DOHH2 (cell line): ENCODE measurements at regions not wholly inside any gene's neighbourhood (a gene's known extent, or its start where the extent isn't known, plus 50 kb on each side); places are given as distances from the start of the nearest gene placed in this dataset.

ENCODE experiments used
- CTCF ChIP-seq: fragments of 200-600 bp; sonication (generic); IDR thresholded peaks from one replicate; pipeline ENCODE4 v1.5.1; 2014; ENCODE audit warnings: antibody characterized with exemption, mild to moderate bottlenecking, low read depth, low read length; ENCODE audit not compliant: poor library complexity, severe bottlenecking
- EZH2phosphoT487 ChIP-seq: fragments of 200-600 bp; sonication (generic); IDR thresholded peaks from 2 replicates; pipeline ENCODE4 v1.6.1; 2017; ENCODE audit warnings: borderline replicate concordance, mild to moderate bottlenecking, antibody characterized with exemption, low read length, moderate library complexity, mixed read lengths

DNA sequence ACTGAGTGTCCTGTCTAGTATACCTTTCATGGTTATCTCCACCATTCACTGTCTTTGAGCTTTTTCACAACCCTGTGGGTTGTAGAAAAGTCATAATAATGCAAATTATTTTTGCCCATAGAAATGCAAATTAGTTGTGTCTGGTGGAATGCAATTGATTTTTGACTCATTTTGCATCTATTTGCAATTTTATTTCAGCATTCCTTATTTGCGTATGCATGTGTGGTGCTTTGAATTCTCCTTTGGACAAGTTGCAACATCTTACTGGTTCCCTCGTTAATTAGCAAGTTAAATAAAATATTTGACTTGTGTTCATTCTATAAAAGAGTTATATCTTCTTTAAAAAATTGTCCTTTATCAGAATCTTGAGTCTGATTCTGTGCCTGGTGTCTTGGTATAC lies 297.3 kb upstream of the CASK start:
- TF ChIP-seq CTCF (no peak), EZH2phosphoT487 (no peak)
